ENCODE measurements at regions not wholly inside any gene's neighbourhood (a gene's known extent, or its start where the extent isn't known, plus 50 kb on each side); places are given as distances from the start of the nearest gene placed in this dataset.
"Not testable (repeated sequence)": the region's sequence is repeated elsewhere in the genome, so short reads cannot be mapped to it uniquely, and the experiment has no call there.

- DNase-seq (ENCODE audit: low spot score) = no peak
These were observed 117.8 kb upstream of the ATP2B1 start for GRCh38 chr12:89826468-89826867.

GRCh38 chr12:89825591-89826449 lies 117.2 kb upstream of the ATP2B1 start:
- DNase-seq (ENCODE audit: low spot score) = no peak

GRCh38 chr12:89824822-89825221 lies 116.2 kb upstream of the ATP2B1 start:
- DNase-seq (ENCODE audit: low spot score) = no peak

- DNase-seq (ENCODE audit: low spot score) = not testable (repeated sequence)
These were observed 114.4 kb upstream of the ATP2B1 start for GRCh38 chr12:89822992-89823391.

GRCh38 chr12:89821896-89822295 lies 113.3 kb upstream of the ATP2B1 start:
- DNase-seq (ENCODE audit: low spot score) = no peak

- no peak for DNase-seq (ENCODE audit: low spot score)
These were observed 109.0 kb upstream of the ATP2B1 start for GRCh38 chr12:89817501-89818226.

GRCh38 chr12:89815225-89815624 lies 106.6 kb upstream of the ATP2B1 start:
- no peak for DNase-seq (ENCODE audit: low spot score)

- no peak for DNase-seq (ENCODE audit: low spot score)
These were observed 94.8 kb upstream of the ATP2B1 start for GRCh38 chr12:89803412-89803811.

GRCh38 chr12:89801284-89801683 lies 92.6 kb upstream of the ATP2B1 start:
- no peak for DNase-seq (ENCODE audit: low spot score)

GRCh38 chr12:89800435-89800834 lies 91.8 kb upstream of the ATP2B1 start:
- DNase-seq (ENCODE audit: low spot score) = no peak

- DNase-seq (ENCODE audit: low spot score) = no peak
These were observed 90.7 kb upstream of the ATP2B1 start for GRCh38 chr12:89799316-89799715.

GRCh38 chr12:89797436-89797835 lies 88.8 kb upstream of the ATP2B1 start:
- no peak for DNase-seq (ENCODE audit: low spot score)

- no peak for DNase-seq (ENCODE audit: low spot score)
These were observed 88.3 kb upstream of the ATP2B1 start for GRCh38 chr12:89796798-89797382.

GRCh38 chr12:89793946-89794345 lies 85.3 kb upstream of the ATP2B1 start:
- no peak for DNase-seq (ENCODE audit: low spot score)

- no peak for DNase-seq (ENCODE audit: low spot score)
These were observed 82.6 kb upstream of the ATP2B1 start for GRCh38 chr12:89791286-89791685.

GRCh38 chr12:89789862-89790261 lies 81.2 kb upstream of the ATP2B1 start:
- no peak for DNase-seq (ENCODE audit: low spot score)

- no peak for DNase-seq (ENCODE audit: low spot score)
These were observed 79.1 kb upstream of the ATP2B1 start for GRCh38 chr12:89787763-89788162.

- no peak for DNase-seq (ENCODE audit: low spot score)
These were observed 77.7 kb upstream of the ATP2B1 start for GRCh38 chr12:89786177-89786810.

- DNase-seq (ENCODE audit: low spot score) = no peak
These were observed 74.9 kb upstream of the ATP2B1 start for GRCh38 chr12:89783359-89784060.

- no peak for DNase-seq (ENCODE audit: low spot score)
These were observed 74.2 kb upstream of the ATP2B1 start for GRCh38 chr12:89782807-89783206.

GRCh38 chr12:89781946-89782550 lies 73.4 kb upstream of the ATP2B1 start:
- DNase-seq (ENCODE audit: low spot score) = no peak
